GM12873 (cell line): ENCODE measurements at regions not wholly inside any gene's neighbourhood (a gene's known extent, or its start where the extent isn't known, plus 50 kb on each side); places are given as distances from the start of the nearest gene placed in this dataset.

Source experiments
- CTCF ChIP-seq: IDR thresholded peaks from 2 replicates; pipeline ENCODE4 v1.5.1; 2012; ENCODE audit warnings: low read depth, mild to moderate bottlenecking, moderate library complexity, low read length, control low read depth; ENCODE audit not compliant: insufficient read depth; ENCODE audit errors: missing control alignments

DNA sequence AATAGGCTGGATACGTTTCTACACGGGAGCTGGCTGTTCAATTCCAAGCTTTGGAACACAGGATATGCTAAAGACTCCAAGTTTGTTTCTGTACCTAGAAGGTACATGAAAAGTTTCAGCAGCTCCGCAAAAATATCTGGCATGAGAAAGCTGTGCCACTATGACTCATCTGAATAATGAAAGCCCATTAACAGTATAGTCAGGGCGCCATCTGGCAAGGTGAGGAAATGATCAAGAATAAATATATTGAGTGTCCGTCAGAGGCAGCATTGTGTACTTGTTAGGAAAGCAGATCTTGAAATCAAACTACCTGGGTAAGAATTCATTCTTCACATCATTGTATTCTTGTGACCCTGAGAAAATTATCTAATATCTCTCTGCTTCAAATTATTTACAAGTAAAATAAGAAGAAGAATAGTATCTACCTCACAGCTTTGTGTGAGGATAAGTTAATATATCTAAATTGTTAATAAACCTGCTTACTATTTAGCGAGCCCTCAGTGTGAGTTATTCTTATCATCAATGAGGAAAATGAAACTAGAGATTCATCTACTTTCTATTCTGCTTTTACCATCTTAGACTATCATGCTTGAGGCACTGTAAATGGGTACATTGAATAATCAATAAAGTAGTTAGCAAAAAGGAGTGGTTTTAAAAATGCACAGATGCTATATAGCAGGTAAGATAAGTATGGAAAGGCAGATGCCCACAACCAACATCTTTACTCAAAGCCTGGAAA lies 53.5 kb downstream of the FSCB start:
- no peak for TF ChIP-seq CTCF

DNA sequence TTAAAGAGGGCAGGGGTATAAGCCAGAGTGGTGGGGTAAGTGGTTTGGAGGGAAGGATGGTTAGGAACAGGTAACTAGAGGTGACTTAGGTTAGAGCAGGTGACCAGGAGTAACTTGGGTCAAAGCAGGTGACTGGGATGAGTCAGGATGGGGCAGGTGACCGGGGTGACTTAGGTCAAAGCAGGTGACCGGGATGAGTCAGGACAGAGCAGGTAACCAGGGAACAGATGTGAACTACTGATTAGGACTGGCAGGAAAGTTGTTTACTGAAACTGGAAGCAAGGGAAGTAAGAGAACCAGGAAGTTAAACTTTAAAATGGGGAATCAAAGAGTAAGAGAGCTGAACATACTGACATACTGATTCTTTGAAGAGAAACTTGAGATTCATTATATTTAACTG lies 57.4 kb downstream of the FSCB start:
- TF ChIP-seq CTCF, result no peak

DNA sequence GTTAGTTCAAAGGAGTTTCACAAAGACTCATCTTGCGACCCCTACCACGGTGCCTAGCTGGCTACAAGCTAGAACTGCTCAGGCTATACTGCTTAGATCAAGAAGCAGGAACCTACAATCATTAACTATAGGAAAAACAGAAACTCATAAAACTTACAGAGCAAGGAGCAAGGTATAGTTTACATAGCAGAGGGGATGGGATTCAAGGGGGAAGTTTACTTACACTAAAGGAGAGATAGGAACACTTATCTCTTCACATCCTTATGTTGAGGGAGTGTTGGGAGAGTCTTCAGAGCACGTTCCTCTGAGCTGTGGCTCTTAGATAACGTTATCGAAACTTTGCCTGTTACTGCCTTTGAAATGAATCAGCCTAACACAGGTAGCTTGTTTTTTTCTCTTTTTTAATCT lies 58.1 kb downstream of the FSCB start:
- no peak for TF ChIP-seq CTCF

GRCh38 chr14:44446965-44447364 lies 60.1 kb downstream of the FSCB start:
- no peak for TF ChIP-seq CTCF

DNA sequence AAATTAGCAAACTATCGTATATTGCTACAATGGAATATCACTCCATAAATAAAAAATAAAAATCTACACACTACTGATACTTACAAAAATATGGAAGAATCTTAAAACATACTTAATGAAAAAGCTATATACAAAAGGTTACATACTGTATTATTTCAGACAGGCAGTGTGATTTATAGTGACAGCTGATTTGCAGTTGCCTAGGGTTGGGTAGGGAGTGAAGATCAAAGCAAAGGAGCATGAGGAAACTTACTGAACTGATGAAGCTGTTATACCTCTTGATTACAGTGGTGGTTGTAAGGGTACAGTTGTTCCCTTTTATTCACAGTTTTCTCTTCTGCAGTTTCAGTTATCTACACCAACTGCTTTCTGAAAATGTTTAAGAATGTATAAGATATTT lies 62.6 kb downstream of the FSCB start:
- TF ChIP-seq CTCF, result no peak

DNA sequence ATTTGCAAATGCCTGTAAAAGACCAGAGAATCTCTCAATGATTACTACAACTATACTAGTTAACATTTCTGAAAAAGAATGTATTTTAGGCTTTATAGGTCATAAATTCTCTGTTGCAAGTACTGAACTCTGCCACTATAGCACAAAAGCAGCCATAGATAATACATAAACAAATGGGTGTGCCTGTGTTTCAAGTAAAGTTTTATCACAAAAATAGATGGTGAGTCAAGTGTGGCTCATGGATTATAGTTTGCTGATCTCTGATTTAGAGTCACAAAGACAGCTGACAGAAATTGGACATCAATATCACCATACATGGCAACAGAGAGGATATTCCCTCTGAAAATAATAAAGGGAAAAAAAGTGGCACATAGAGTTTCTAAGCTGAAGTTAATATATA lies 68.1 kb downstream of the FSCB start:
- TF ChIP-seq CTCF, result no peak

DNA sequence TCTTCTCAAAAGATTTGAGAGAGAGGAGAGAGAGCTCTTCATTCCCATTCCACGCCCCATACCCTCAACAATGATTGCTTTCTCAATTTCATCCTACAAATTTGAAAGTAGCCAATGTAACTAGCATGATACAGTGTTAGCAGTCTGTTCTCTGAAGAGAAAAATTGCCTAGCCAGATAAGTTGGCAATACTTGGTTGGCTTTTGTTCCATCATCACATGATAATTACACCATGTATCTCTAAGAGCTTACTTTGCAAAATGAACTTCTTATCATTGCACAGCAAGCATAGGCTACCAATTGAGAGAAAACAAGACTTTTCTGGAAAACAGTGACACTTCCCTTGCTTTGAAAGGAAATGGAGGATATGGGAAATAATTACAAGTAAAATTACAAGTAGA lies 68.9 kb downstream of the FSCB start:
- no peak for TF ChIP-seq CTCF

DNA sequence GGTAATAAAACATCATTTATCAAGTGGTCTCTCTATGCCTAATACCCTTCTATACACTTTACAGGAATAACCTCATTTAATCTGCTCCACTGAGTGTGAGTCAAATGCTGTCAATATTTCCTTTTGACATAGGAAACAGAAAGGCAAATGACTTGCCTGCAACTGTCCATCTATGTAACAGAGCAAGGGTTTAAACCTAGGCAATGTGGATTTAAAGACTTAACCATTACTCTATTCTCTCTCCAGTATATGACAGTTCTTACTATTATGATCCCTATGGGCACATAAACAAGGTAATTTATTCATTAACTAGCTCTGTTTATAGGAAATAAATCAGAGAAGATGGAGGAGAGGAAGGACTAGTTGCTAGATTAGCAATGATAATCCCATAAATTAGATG lies 70.6 kb downstream of the FSCB start:
- TF ChIP-seq CTCF, result no peak
